Erythroblast (primary cell): ENCODE measurements at regions not wholly inside any gene's neighbourhood (a gene's known extent, or its start where the extent isn't known, plus 50 kb on each side); places are given as distances from the start of the nearest gene placed in this dataset.

Experiments used
- GATA1 ChIP-seq: IDR thresholded peaks from 2 replicates; pipeline ENCODE4 v1.6.1; 2011; ENCODE audit warnings: low read depth, mild to moderate bottlenecking, control low read depth, low read length, moderate library complexity
- POLR2A ChIP-seq: IDR thresholded peaks from 2 replicates; pipeline ENCODE4 v1.6.1; 2011; ENCODE audit warnings: mild to moderate bottlenecking, low read length

- TF ChIP-seq POLR2A (no peak), GATA1 (no peak)
Measured at GRCh38 chr13:44191504-44192171, 182.0 kb upstream of the SERP2 start.
